ENCODE measurements at regions not wholly inside any gene's neighbourhood (a gene's known extent, or its start where the extent isn't known, plus 50 kb on each side); places are given as distances from the start of the nearest gene placed in this dataset.

DNA sequence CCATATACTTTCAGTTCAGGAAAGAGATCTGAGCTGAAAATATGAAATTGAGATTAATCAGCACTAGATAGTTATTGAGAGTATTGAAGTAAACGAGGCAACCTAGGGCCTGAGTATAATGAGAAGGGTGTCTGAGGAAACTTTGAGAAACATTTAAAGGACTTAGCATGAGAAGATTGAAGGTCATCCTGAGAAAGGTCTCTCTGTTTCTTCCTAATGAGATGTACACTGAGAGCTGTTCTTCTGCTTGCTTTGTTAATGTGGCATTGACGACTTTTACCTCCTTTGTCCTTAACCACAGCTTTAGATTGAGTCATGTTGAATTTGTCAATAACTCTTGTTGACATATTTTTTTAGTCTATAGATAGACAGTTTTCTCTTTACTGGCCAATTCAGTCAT lies 145.1 kb upstream of the ACTBL2 start:
- TF ChIP-seq, protein P1, sequence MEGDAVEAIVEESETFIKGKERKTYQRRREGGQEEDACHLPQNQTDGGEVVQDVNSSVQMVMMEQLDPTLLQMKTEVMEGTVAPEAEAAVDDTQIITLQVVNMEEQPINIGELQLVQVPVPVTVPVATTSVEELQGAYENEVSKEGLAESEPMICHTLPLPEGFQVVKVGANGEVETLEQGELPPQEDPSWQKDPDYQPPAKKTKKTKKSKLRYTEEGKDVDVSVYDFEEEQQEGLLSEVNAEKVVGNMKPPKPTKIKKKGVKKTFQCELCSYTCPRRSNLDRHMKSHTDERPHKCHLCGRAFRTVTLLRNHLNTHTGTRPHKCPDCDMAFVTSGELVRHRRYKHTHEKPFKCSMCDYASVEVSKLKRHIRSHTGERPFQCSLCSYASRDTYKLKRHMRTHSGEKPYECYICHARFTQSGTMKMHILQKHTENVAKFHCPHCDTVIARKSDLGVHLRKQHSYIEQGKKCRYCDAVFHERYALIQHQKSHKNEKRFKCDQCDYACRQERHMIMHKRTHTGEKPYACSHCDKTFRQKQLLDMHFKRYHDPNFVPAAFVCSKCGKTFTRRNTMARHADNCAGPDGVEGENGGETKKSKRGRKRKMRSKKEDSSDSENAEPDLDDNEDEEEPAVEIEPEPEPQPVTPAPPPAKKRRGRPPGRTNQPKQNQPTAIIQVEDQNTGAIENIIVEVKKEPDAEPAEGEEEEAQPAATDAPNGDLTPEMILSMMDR (IDR thresholded peaks at IDR 0.05) = no peak
- TF ChIP-seq EZH2 (IDR thresholded peaks at IDR 0.05; ENCODE audit: borderline replicate concordance, insufficient read depth, low read depth, low read length, poor library complexity, severe bottlenecking) = no peak
